ENCODE measurements at regions not wholly inside any gene's neighbourhood (a gene's known extent, or its start where the extent isn't known, plus 50 kb on each side); places are given as distances from the start of the nearest gene placed in this dataset.
"Not testable (repeated sequence)": the region's sequence is repeated elsewhere in the genome, so short reads cannot be mapped to it uniquely, and the experiment has no call there.

DNA sequence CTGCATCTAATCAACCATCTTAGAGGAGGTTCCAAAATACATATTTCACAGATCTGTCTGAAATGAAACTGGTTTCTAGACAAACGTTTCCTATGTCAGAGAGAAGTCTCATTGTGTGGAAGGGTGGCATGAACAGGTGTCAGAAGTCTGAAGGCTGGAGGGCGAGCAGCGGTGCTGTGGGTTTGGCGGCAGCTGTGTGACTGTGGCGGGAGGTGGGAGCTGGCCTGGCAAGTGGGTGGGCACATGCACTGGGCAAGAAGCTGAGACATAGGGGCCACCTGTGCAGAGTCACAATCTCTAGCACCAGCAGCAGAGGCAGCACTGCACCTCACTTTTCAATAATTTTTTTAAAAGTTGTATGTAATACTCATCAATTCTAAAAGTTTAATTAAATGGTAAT lies 346.3 kb downstream of the DSC3 start:
- DNase-seq = no peak

DNA sequence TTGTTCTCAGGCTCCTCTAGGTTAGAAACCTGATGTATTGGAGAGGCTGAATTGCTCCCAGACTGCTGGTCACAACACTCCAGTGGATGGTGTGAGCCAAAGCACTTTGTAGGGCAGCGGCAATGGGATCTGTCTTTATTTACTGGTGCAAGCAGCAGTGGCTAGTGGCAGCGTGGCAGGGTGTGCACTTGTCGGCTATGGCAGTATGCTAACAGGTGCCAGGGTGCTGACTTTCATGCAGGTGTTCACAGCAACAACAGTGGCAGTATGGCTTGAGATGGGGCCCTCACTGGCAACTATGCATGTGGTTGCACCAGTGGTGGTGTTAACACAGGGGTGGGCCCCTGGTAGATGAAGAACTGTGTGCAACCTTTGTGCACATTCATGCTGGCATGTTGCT lies 347.8 kb downstream of the DSC3 start:
- DNase-seq = no peak

GRCh38 chr18:30689216-30689615 lies 353.3 kb downstream of the DSC3 start:
- no peak for DNase-seq

DNA sequence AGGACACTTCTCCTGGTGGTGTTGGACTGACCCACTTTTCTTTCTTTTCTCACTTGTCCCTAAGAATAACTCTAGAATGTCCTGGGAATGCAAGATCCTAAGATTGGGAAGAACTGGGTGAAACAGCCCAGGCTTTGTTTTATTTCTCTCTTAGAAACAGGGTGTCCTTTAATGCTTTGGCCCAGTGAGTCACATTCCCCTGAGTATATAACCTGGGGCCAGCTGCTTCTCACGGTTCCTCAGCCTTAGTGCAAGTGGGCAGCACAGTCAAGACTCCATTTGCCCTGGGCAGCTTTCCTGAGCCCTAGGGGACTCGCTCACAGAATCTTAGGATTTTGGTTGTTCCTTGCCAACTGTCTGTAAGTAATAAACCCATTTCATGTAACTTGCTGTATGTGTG lies 355.0 kb downstream of the DSC3 start:
- DNase-seq = no peak

DNA sequence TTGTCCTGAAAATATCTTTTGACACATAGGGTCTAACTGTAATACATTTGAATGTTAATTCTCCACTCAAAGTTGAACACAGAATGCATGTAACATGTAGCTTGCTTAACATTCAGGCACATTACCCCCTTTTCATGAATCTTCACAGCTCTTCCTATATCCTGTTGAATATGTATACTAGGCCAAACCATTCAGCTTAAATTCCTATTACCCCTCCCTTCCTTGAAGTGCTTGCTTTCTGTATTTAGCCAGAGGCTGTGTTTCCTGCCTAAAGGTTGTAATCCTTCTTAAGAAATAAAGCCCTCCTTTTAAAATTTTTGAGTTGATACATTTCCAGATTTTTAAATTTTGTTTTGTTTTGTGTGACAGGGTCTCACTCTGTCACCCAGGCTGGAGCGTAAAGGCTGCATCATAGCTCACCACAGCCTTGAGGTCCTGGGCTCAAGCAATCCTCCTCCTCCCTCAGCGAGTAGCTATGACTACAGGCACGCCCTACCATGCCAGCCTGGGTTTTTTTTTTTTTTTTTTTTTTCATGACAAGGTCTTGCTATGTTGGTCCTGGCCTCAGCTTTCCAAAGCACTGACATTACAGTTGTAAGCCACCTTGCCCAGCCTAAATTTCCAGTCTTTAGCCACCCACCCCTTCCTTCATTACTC lies 357.6 kb downstream of the DSC3 start:
- DNase-seq = no peak

- no peak for DNase-seq
These were observed 358.7 kb downstream of the DSC3 start for GRCh38 chr18:30683836-30684235.

DNA sequence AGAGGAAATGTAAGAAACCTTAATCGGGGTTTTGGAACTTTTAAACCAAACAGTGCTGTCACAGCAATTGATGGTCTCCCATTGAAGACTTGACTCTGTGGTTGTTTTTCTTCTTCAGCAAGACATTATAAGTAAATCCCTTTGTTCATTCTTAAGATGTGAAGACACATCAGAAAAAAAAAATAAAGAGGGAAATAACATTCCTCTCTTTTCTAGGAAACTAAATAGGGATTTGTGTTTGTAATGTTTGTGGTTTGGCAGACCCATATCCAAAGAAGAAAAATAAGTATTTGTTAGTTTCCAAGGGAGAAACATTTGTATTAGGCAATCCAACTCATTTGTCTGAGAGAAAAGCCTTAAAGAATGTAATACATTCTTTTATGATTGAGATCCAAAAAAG lies 359.9 kb downstream of the DSC3 start:
- no peak for DNase-seq

- DNase-seq = no peak
These were observed 363.1 kb downstream of the DSC3 start for GRCh38 chr18:30679285-30679930.

- DNase-seq = not testable (repeated sequence)
These were observed 364.7 kb downstream of the DSC3 start for GRCh38 chr18:30677813-30678212.

- DNase-seq = no peak
These were observed 366.5 kb downstream of the DSC3 start for GRCh38 chr18:30676053-30676480.

DNA sequence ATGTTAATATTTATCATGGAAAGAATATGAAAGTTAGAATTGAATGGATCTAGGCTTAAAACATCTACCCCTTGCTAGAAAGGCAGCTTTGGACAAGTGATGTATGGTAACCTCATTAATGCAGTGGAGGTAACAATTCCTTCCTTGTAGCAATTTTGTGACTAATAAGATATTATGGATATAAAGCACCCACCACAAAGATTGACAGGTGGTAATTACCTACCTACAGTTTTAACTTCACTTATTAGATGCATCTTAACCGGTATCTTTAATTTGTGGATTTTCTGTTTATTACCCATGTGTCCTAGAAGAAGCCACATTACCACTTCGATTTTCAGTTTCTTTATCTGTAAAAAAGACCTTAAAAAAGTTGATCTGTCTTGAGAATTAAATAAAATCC lies 367.0 kb downstream of the DSC3 start:
- no peak for DNase-seq

DNA sequence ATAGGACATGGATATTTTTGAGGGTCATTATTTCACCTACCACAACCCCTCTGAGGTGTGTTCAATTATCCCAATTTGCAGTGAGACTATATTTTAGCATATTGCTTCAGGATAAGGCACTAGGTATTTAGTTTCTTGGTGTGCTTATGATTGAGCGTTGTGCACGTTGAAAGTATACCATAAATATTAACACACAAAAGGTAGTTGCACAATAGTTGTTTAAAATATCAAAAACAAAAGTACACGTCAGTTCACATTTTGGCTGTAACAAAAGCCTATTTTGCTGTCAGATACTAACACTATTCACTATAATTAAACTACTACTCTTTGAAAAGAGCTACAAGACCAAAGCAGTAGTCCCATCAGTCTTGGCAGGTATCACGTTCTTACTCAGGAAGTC lies 367.5 kb downstream of the DSC3 start:
- DNase-seq = no peak

DNA sequence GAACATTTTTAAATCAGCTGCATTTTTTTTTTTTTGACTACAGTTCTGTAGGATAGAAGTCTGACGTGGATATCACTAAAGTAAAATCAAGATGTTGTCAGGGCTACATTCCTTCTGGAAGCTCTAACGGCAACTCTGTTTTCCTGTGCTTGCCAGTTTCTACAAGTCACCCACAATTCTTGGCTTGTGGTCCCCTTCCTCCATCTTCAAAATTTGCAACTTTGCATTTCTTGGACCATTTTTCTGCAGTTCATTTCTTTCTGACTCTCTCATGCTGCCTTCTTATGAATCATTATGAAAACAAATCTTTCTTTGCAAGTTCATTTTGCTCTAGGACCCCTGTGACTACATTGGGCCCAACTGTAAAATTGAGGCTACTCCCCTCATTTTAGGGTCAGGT lies 367.9 kb downstream of the DSC3 start:
- DNase-seq = no peak

- DNase-seq = not testable (repeated sequence)
These were observed 370.1 kb downstream of the DSC3 start for GRCh38 chr18:30672439-30672838.

GRCh38 chr18:30658306-30658705 lies 384.2 kb downstream of the DSC3 start:
- DNase-seq = no peak

DNA sequence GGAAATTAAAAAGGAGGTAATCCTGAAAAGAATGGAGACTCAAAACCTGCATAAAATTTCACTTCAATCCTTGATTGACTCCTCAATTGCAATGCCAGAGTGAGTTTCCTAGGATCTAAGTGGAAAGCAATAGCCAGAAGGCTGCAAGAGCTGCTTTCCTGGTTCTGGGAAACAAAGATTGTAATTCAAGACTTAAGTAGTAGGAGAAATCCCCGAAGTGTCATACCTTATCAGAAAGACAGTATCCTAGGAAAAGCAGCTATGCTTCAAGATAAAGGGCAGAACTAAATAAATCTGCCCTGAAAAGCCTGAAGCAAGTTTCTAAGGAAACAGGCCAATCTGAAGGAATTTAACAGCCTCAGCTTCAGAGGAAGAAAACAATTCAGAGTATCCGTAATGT lies 390.2 kb downstream of the DSC3 start:
- no peak for DNase-seq

DNA sequence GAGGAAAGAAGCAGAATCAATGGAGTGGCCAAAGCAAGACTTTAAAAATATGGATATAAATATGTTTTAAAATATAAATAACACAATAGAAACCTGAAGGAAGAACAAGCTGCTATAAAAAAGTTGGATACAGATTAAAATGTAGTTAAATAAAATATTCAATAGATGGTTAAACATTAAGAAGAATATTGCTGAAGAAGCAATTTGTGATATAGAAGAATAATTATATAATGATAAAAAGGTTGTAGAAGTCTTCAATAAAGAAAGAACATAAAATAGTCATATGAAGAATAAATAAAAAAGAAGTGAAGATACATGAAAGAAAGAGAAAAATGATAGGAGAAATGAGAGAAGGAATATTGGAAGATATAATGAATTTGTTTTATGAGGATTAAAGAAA lies 392.0 kb downstream of the DSC3 start:
- no peak for DNase-seq

DNA sequence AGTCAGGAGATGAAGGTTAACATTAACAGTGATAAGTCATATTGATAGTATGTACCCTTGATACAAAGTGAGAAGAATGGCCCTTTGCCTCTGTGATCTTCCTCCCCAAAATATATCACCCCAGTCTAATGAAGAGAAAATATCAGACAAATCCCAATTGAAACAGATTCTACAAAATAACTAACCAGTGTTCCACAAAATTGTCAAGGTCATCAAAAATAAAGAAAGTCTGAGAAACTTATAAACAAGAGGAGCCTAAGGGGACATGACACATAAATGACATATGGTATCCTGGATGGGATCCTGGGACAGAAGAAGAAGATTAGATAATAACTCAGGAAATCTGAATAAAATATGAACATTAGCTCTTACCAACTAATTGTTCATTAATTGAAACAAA lies 398.4 kb downstream of the DSC3 start:
- no peak for DNase-seq

GRCh38 chr18:30639361-30639760 lies 403.2 kb downstream of the DSC3 start:
- no peak for DNase-seq

DNA sequence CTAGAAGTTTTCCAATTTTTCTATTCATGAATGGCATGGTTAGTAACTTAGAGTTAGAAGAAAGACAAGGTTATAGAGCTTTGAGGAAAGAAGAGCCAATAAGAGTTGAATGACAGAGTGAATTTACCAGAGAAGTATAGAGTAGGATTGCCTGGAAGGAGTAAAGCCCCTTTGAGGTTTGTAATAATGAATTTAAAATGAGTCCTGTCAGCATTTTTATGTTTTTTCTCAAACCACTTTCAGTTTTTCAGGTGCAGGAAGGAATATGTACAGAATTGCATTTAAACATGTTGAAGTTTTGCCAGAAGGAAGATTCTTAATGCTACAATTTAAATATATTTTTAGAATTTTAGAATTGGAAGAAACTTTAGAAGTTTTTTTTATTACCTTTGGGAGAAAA lies 408.3 kb downstream of the DSC3 start:
- no peak for DNase-seq

GRCh38 chr18:30632071-30632698 lies 410.4 kb downstream of the DSC3 start:
- DNase-seq = no peak

DNA sequence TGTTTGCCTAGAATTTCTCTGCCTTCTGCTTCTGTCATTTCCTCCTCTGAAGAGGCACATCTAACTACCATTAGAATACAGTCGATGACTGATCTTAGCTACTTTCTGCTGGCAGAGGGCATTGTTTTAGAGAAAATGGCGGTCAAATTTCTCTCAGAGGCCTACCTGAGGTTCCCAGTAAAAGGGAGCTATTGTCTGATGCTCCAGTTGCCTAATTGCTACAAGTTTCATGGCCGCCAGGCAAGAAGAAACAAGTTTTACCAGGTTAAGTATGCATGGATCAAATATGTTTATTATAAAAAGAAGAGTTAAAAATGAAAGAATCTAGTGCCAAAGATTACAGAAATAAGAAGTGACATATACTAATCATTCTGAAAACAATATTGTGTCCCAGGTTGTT lies 416.6 kb downstream of the DSC3 start:
- no peak for DNase-seq

GRCh38 chr18:30623401-30624065 lies 419.0 kb downstream of the DSC3 start:
- no peak for DNase-seq

GRCh38 chr18:30622635-30623034 lies 419.9 kb downstream of the DSC3 start:
- DNase-seq = no peak
